Left lobe of liver (tissue), 2 donors: ENCODE measurements at regions not wholly inside any gene's neighbourhood (a gene's known extent, or its start where the extent isn't known, plus 50 kb on each side); places are given as distances from the start of the nearest gene placed in this dataset.
"Not testable (repeated sequence)": the region's sequence is repeated elsewhere in the genome, so short reads cannot be mapped to it uniquely, and the experiment has no call there.

Experiments used
- ATAC-seq: fragments of 200-7000 bp; cut with Tn5 transposase; one replicate; pipeline ENCODE4 v1.9.1; 2020; ENCODE audit warnings: mild to moderate bottlenecking, moderate library complexity
- DNase-seq: peaks from one replicate; pipeline ENCODE4 v3.0.0-alpha.2; 2020; ENCODE audit warnings: low spot score
- donor health status: DM: no; HTN: no; CAD: no; lungs with moderate emphysema.
- donor health status: DM: no; HTN: yes; CAD: no.

GRCh38 chr4:180962268-180962667 is 1280.9 kb upstream of the TENM3 start:
- ATAC-seq (no peak), DNase-seq (no peak)

GRCh38 chr4:180966312-180966711 is 1276.9 kb upstream of the TENM3 start:
- no peak for ATAC-seq
- DNase-seq: no peak

- ATAC-seq: no peak
- DNase-seq: no peak
Measured at GRCh38 chr4:180967936-180968335, 1275.3 kb upstream of the TENM3 start.

- ATAC-seq (no peak), DNase-seq (no peak)
Measured at GRCh38 chr4:180973894-180974293, 1269.3 kb upstream of the TENM3 start.

GRCh38 chr4:180990931-180991330 is 1252.3 kb upstream of the TENM3 start:
- ATAC-seq (no peak), DNase-seq (no peak)

GRCh38 chr4:180993244-180993836 is 1249.9 kb upstream of the TENM3 start:
- ATAC-seq (no peak), DNase-seq (no peak)

GRCh38 chr4:180994722-180995121 is 1248.5 kb upstream of the TENM3 start:
- ATAC-seq: no peak

GRCh38 chr4:180999217-180999616 is 1244.0 kb upstream of the TENM3 start:
- ATAC-seq (no peak), DNase-seq (no peak)

More at GRCh38 chr4:180994722-180995121, 1248.5 kb upstream of the TENM3 start:
- DNase-seq: no peak

GRCh38 chr4:181004056-181004455 is 1239.1 kb upstream of the TENM3 start:
- no peak for ATAC-seq

GRCh38 chr4:181006499-181007260 is 1236.5 kb upstream of the TENM3 start:
- no peak for ATAC-seq

More at GRCh38 chr4:181004056-181004455, 1239.1 kb upstream of the TENM3 start:
- DNase-seq: no peak

GRCh38 chr4:181007751-181008150 is 1235.5 kb upstream of the TENM3 start:
- ATAC-seq (no peak), DNase-seq (no peak)

More at GRCh38 chr4:181006499-181007260, 1236.5 kb upstream of the TENM3 start:
- no peak for DNase-seq

- ATAC-seq: no peak
- DNase-seq: no peak
Measured at GRCh38 chr4:181008164-181008563, 1235.0 kb upstream of the TENM3 start.

GRCh38 chr4:181013162-181013561 is 1230.0 kb upstream of the TENM3 start:
- DNase-seq: no peak
- ATAC-seq: no peak

- DNase-seq: no peak
- no peak for ATAC-seq
Measured at GRCh38 chr4:181017038-181017437, 1226.2 kb upstream of the TENM3 start.

- ATAC-seq: no peak
Measured at GRCh38 chr4:181018472-181018871, 1224.7 kb upstream of the TENM3 start.

GRCh38 chr4:181018913-181019312 is 1224.3 kb upstream of the TENM3 start:
- ATAC-seq (no peak), DNase-seq (no peak)

More at GRCh38 chr4:181018472-181018871, 1224.7 kb upstream of the TENM3 start:
- DNase-seq: no peak

- DNase-seq (no peak), ATAC-seq (no peak)
Measured at GRCh38 chr4:181020456-181020855, 1222.7 kb upstream of the TENM3 start.

- DNase-seq (no peak), ATAC-seq (no peak)
Measured at GRCh38 chr4:181021213-181021612, 1222.0 kb upstream of the TENM3 start.

- DNase-seq, ATAC-seq: not testable (repeated sequence)
Measured at GRCh38 chr4:181030135-181030921, 1212.9 kb upstream of the TENM3 start.

- no peak for DNase-seq
- ATAC-seq: no peak
Measured at GRCh38 chr4:181030961-181031360, 1212.2 kb upstream of the TENM3 start.

GRCh38 chr4:181043486-181043885 is 1199.7 kb upstream of the TENM3 start:
- DNase-seq (no peak), ATAC-seq (no peak)

GRCh38 chr4:181046809-181047208 is 1196.4 kb upstream of the TENM3 start:
- DNase-seq (no peak), ATAC-seq (no peak)
